Stimulated activated CD4-positive, alpha-beta T cell treated with anti-CD3 and anti-CD28 coated beads, TNF-alpha, amount 100 ng/mL, for 1 hour (primary cell): ENCODE measurements at regions not wholly inside any gene's neighbourhood (a gene's known extent, or its start where the extent isn't known, plus 50 kb on each side); places are given as distances from the start of the nearest gene placed in this dataset.

Experiments used
- DNase-seq, 3 donors: peaks; one replicate each; pipeline ENCODE4 v3.0.0-alpha.2; 2020; ENCODE audit warnings: low read depth in 3 of 3, low spot score in 1 of 3

DNA sequence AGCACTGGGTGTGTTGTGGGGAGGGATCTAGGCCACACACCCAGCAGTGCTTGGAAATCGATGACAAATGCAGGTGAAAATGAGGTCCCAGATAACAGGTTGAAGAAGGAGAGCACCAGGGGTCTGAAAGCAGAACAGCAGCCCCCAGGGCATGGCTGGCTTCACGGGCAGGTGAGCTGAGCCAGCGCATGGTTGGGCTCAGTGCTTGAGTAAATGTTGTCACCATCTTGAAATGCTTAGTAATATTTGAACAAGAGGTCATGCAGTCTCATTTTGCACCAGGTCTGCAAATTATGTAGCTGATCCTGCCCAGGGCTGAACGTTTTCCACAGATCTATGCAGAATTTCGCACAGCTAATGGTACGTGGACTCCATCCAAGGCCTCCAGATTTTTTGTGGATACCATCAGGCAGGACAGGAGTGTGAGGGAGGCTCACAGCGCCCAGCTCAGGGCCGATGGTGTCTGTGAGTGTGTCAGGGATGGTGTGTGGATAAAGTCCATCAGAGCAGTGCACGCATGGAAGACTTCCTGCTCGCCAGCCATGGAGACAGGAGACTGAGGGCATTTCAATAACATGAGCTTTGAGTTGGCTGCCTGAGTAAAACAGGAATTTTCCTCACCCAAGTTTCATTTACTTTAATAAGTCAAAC is 53.1 kb upstream of the SNX9 start:
- DNase-seq: no peak

DNA sequence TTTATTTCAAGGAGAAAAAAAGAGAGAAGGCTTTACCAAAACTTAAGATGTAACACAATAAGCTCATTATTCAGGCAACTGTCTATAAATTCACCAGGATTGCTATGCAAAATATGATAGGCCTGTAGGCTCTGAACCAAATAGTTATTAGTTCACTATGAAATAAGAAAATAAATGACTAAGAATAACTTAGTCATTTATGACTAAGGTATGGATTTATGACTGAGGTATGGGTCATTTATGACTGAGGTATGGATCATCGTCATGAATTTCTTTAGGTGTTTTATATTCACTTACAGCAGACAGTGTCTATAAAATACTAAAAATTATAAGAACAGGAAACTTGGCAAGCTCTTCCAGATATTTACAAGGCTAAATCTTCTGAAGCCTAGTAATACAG is 52.1 kb upstream of the SNX9 start:
- DNase-seq: no peak

DNA sequence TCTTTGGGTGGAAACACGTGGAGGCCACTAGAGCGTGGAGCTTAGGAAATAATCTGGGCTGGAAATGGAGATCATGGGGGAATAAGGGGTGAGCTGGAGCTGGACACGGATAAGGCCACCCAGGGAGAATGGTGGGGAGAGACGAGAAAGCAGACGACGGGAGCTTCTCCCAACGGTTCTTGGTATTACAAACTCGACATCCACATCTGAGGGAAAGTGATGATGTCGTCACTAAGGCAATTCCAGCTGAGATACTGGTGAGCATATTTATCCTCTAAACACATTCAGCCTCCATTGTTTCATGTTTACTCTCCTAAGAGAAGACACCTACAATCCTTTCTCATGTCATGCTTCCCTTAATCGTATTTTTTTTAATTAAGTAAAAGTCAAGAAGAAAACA is 50.2 kb upstream of the SNX9 start:
- no peak for DNase-seq
